C1 segment of cervical spinal cord (tissue), 14 donors: ENCODE measurements at regions not wholly inside any gene's neighbourhood (a gene's known extent, or its start where the extent isn't known, plus 50 kb on each side); places are given as distances from the start of the nearest gene placed in this dataset.

Source experiments
- DNase-seq, 14 donors: peaks; one replicate each; lab custom pipeline; 2025; lab: John Stamatoyannopoulos, UW

GRCh38 chr11:70625582-70626518, 227.5 kb downstream of the CTTN start:
- peak in 1 of 14 donors; percentile 6 for DNase-seq

GRCh38 chr11:70627219-70627618, 228.9 kb downstream of the CTTN start:
- DNase-seq, result no peak

GRCh38 chr11:70628176-70628854, 230.0 kb downstream of the CTTN start:
- DNase-seq, result no peak

- no peak for DNase-seq
Measured at GRCh38 chr11:70628855-70629844, 230.8 kb downstream of the CTTN start.

- no peak for DNase-seq
Measured at GRCh38 chr11:70630068-70630467, 231.7 kb downstream of the CTTN start.

GRCh38 chr11:70630816-70631623, 232.7 kb downstream of the CTTN start:
- no peak for DNase-seq

GRCh38 chr11:70631624-70632047, 233.3 kb downstream of the CTTN start:
- DNase-seq, result peak in 1 of 14 donors; percentile 33

- DNase-seq, result no peak
Measured at GRCh38 chr11:70633610-70634009, 235.3 kb downstream of the CTTN start.

GRCh38 chr11:70636659-70637058, 238.3 kb downstream of the CTTN start:
- DNase-seq, result no peak

- no peak for DNase-seq
Measured at GRCh38 chr11:70637186-70637800, 239.0 kb downstream of the CTTN start.

GRCh38 chr11:70637949-70638583, 239.7 kb downstream of the CTTN start:
- DNase-seq, result peak in 11 of 14 donors; percentile 18 to 62 (median 37)

- no peak for DNase-seq
Measured at GRCh38 chr11:70640408-70640807, 242.1 kb downstream of the CTTN start.

- no peak for DNase-seq
Measured at GRCh38 chr11:70641369-70641768, 243.0 kb downstream of the CTTN start.

- DNase-seq, result no peak
Measured at GRCh38 chr11:70642266-70642665, 243.9 kb downstream of the CTTN start.

- DNase-seq, result no peak
Measured at GRCh38 chr11:70643642-70644041, 245.3 kb downstream of the CTTN start.

GRCh38 chr11:70644343-70645060, 246.2 kb downstream of the CTTN start:
- DNase-seq, result no peak

- no peak for DNase-seq
Measured at GRCh38 chr11:70645537-70645936, 247.2 kb downstream of the CTTN start.

- no peak for DNase-seq
Measured at GRCh38 chr11:70646272-70647049, 248.1 kb downstream of the CTTN start.
